ENCODE measurements at regions not wholly inside any gene's neighbourhood (a gene's known extent, or its start where the extent isn't known, plus 50 kb on each side); places are given as distances from the start of the nearest gene placed in this dataset.
"Not testable (repeated sequence)": the region's sequence is repeated elsewhere in the genome, so short reads cannot be mapped to it uniquely, and the experiment has no call there.

DNA sequence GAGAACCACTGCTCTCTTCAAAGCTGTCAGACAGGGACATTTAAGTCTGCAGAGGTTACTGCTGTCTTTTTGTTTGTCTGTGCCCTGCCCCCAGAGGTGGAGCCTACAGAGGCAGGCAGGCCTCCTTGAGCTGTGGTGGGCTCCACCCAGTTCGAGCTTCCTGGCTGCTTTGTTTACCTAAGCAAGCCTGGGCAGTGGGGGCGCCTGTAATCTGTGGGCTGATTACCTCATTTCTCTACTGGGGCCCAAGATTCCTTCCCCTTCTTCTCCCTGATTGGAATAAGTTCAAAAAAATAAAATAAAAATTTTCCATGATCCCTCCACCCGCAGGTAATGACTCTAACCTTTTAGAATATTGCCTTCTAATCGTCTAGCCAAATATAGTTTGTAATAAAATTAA is 449.3 kb upstream of the DYNLRB2 start:
- H3K9me3 ChIP-seq (replicated peaks in 1 of 2; ENCODE audit: control insufficient read depth in 2 of 2, insufficient read depth in 1 of 2, low read depth in 1 of 2, low read length in 2 of 2); H3K27me3 ChIP-seq (ENCODE audit: control insufficient read depth in 3 of 3, insufficient read depth in 3 of 3, low read depth in 1 of 3, low read length in 3 of 3); H3K23ac ChIP-seq (ENCODE audit: low read depth, low read length, poor library complexity); H2BK5ac ChIP-seq (ENCODE audit: low read length); H2AK5ac ChIP-seq (ENCODE audit: low read depth, low read length); H3K4ac ChIP-seq (ENCODE audit: low read length); H3K4me3 ChIP-seq (ENCODE audit: low read length in 2 of 2); H3K36me3 ChIP-seq (replicated peaks in 1 of 2; ENCODE audit: control insufficient read depth in 2 of 2, insufficient read depth in 2 of 2, low read length in 2 of 2); H3K18ac ChIP-seq (ENCODE audit: low read length); DNase-seq (ENCODE audit: low spot score); H2BK12ac ChIP-seq (ENCODE audit: low read length); H2AFZ ChIP-seq (ENCODE audit: low read length); H3K79me1 ChIP-seq (ENCODE audit: low read depth, low read length); H4K91ac ChIP-seq (ENCODE audit: low read depth, low read length, poor library complexity); H3K27ac ChIP-seq (replicated peaks; ENCODE audit: low read length); H2BK15ac ChIP-seq (ENCODE audit: low read length); H3K9ac ChIP-seq (ENCODE audit: low read depth, low read length, poor library complexity); H3K4me1 ChIP-seq (ENCODE audit: control insufficient read depth in 2 of 2, insufficient read depth in 1 of 2, low read depth in 1 of 2, low read length in 2 of 2); H3K14ac ChIP-seq (ENCODE audit: low read length); H4K8ac ChIP-seq (ENCODE audit: low read depth, low read length); H2BK120ac ChIP-seq (ENCODE audit: low read depth, low read length): not testable (repeated sequence)
- H3K4me2 ChIP-seq (ENCODE audit: insufficient read depth, low read length, poor library complexity, severe bottlenecking), result peak overlapping the region; percentile 11
- no CpG with 5 or more reads among the region's 4 CpGs for WGBS, 2 donors (ENCODE audit: extremely low coverage in 2 of 2, insufficient read length in 2 of 2, insufficient replicate concordance in 1 of 2)

DNA sequence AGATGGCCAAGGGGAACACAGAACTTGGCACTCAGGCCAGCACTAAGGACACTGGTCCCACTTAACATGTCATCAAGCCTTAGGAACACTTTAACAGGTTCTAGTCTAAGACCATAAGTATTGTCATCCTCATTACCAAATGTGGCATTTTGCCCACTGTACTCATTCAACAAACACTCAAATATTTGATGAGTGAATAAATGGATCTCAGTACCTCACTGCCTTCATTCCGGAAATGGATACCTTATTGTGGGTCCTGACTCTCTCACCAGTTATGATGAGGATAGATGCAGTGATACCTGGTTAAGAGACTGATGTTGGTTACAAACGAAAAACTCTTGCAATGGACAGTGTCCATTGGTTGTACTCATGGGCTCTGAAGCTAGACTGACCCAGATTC is 455.2 kb upstream of the DYNLRB2 start:
- Histone ChIP-seq H3K4me3 (ENCODE audit: low read length in 2 of 2) (no peak overlapping the region), H3K9me3 (replicated peaks in 1 of 2; ENCODE audit: control insufficient read depth in 2 of 2, insufficient read depth in 1 of 2, low read depth in 1 of 2, low read length in 2 of 2) (no peaks in the 10 kb centered on the region), H2BK5ac (ENCODE audit: low read length) (no peak overlapping the region), H4K91ac (ENCODE audit: low read depth, low read length, poor library complexity) (no peak overlapping the region), H3K27me3 (ENCODE audit: control insufficient read depth in 3 of 3, insufficient read depth in 3 of 3, low read depth in 1 of 3, low read length in 3 of 3) (no peaks in the 10 kb centered on the region), H3K79me1 (ENCODE audit: low read depth, low read length) (no peaks in the 10 kb centered on the region), H3K4me1 (ENCODE audit: control insufficient read depth in 2 of 2, insufficient read depth in 1 of 2, low read depth in 1 of 2, low read length in 2 of 2) (no peaks in the 10 kb centered on the region), H2BK120ac (ENCODE audit: low read depth, low read length) (no peak overlapping the region), H3K27ac (replicated peaks; ENCODE audit: low read length) (no peak overlapping the region), H3K4me2 (ENCODE audit: insufficient read depth, low read length, poor library complexity, severe bottlenecking) (no peak overlapping the region), H2BK12ac (ENCODE audit: low read length) (no peak overlapping the region), H2AK5ac (ENCODE audit: low read depth, low read length) (no peak overlapping the region), H3K4ac (ENCODE audit: low read length) (no peak overlapping the region), H3K14ac (ENCODE audit: low read length) (no peak overlapping the region), H2BK15ac (ENCODE audit: low read length) (no peak overlapping the region), H2AFZ (ENCODE audit: low read length) (no peak overlapping the region), H3K23ac (ENCODE audit: low read depth, low read length, poor library complexity) (no peak overlapping the region), H3K36me3 (replicated peaks in 1 of 2; ENCODE audit: control insufficient read depth in 2 of 2, insufficient read depth in 2 of 2, low read length in 2 of 2) (no peaks in the 10 kb centered on the region), H4K8ac (ENCODE audit: low read depth, low read length) (no peak overlapping the region), H3K18ac (ENCODE audit: low read length) (no peak overlapping the region), H3K9ac (ENCODE audit: low read depth, low read length, poor library complexity) (no peak overlapping the region)
- WGBS, 2 donors (ENCODE audit: extremely low coverage in 2 of 2, insufficient read length in 2 of 2, insufficient replicate concordance in 1 of 2), result no CpG with 5 or more reads among the region's 2 CpGs
- DNase-seq (ENCODE audit: low spot score), result no peak

DNA sequence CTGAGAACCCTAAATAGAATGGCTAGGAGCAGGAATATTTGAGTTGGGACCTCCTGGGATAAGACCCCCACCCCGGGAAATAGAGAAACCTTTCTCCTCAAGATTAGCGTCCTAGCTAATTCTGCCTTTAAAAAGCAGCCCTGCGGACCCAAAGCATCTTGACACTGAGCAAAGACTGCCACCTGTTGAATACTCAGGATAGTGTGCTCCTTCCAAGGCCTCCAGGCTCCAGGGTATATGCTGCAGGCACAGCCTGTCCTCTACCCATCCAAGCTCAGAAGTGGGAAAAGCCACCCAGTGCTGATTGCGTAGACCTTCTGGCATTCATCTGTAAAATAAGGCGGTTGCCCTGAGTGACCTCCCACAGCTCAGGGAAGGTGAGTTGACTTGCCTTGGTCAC is 456.2 kb upstream of the DYNLRB2 start:
- peak; percentile 56 for DNase-seq (ENCODE audit: low spot score)
- no peak overlapping the region for H3K9ac ChIP-seq (ENCODE audit: low read depth, low read length, poor library complexity)
- no peak overlapping the region for H2BK12ac ChIP-seq (ENCODE audit: low read length)
- WGBS, 2 donors (ENCODE audit: extremely low coverage in 2 of 2, insufficient read length in 2 of 2, insufficient replicate concordance in 1 of 2), result no CpG with 5 or more reads among the region's 5 CpGs
- H3K18ac ChIP-seq (ENCODE audit: low read length), result no peak overlapping the region
- no peak overlapping the region for H2AK5ac ChIP-seq (ENCODE audit: low read depth, low read length)
- no peaks in the 10 kb centered on the region for H3K4me1 ChIP-seq (ENCODE audit: control insufficient read depth in 2 of 2, insufficient read depth in 1 of 2, low read depth in 1 of 2, low read length in 2 of 2)
- no peak overlapping the region for H2AFZ ChIP-seq (ENCODE audit: low read length)
- H3K36me3 ChIP-seq (replicated peaks in 1 of 2; ENCODE audit: control insufficient read depth in 2 of 2, insufficient read depth in 2 of 2, low read length in 2 of 2), result no peaks in the 10 kb centered on the region
- no peak overlapping the region for H2BK120ac ChIP-seq (ENCODE audit: low read depth, low read length)
- H3K27ac ChIP-seq (replicated peaks; ENCODE audit: low read length), result no peak overlapping the region
- no peak overlapping the region for H3K4ac ChIP-seq (ENCODE audit: low read length)
- no peak overlapping the region for H4K91ac ChIP-seq (ENCODE audit: low read depth, low read length, poor library complexity)
- no peak overlapping the region for H2BK15ac ChIP-seq (ENCODE audit: low read length)
- no peaks in the 10 kb centered on the region for H3K79me1 ChIP-seq (ENCODE audit: low read depth, low read length)
- no peak overlapping the region for H3K4me2 ChIP-seq (ENCODE audit: insufficient read depth, low read length, poor library complexity, severe bottlenecking)
- no peak overlapping the region for H2BK5ac ChIP-seq (ENCODE audit: low read length)
- H3K23ac ChIP-seq (ENCODE audit: low read depth, low read length, poor library complexity), result no peak overlapping the region
- no peaks in the 10 kb centered on the region for H3K27me3 ChIP-seq (ENCODE audit: control insufficient read depth in 3 of 3, insufficient read depth in 3 of 3, low read depth in 1 of 3, low read length in 3 of 3)
- no peaks in the 10 kb centered on the region for H3K9me3 ChIP-seq (replicated peaks in 1 of 2; ENCODE audit: control insufficient read depth in 2 of 2, insufficient read depth in 1 of 2, low read depth in 1 of 2, low read length in 2 of 2)
- no peak overlapping the region for H4K8ac ChIP-seq (ENCODE audit: low read depth, low read length)
- no peak overlapping the region for H3K4me3 ChIP-seq (ENCODE audit: low read length in 2 of 2)
- H3K14ac ChIP-seq (ENCODE audit: low read length), result no peak overlapping the region

DNA sequence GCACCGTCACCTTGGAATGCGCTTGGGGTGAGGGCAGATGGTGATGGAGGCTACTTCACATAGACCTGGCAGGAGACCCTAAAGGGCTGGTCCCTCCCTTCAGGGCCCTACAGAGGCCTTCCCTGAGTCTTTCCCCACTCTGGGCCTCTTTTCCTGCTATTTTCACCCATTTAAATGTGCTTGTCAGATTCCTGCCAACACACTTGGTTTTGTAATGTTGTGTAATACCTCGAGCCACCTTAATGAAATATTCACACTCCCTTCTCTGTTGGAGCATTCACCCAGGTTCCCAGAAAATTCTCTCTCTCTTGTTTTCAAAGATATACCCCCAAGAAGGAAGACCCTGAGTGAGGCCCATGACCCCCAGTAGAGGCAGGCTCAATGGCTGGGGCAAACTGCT is 456.6 kb upstream of the DYNLRB2 start:
- Histone ChIP-seq H2AK5ac (ENCODE audit: low read depth, low read length) (no peak overlapping the region), H2BK12ac (ENCODE audit: low read length) (no peak overlapping the region), H3K14ac (ENCODE audit: low read length) (no peak overlapping the region), H4K91ac (ENCODE audit: low read depth, low read length, poor library complexity) (no peak overlapping the region), H3K4me3 (ENCODE audit: low read length in 2 of 2) (no peak overlapping the region), H2BK15ac (ENCODE audit: low read length) (no peak overlapping the region), H2AFZ (ENCODE audit: low read length) (no peak overlapping the region), H3K4ac (ENCODE audit: low read length) (no peak overlapping the region), H3K9me3 (replicated peaks in 1 of 2; ENCODE audit: control insufficient read depth in 2 of 2, insufficient read depth in 1 of 2, low read depth in 1 of 2, low read length in 2 of 2) (no peaks in the 10 kb centered on the region), H4K8ac (ENCODE audit: low read depth, low read length) (no peak overlapping the region), H3K27ac (replicated peaks; ENCODE audit: low read length) (no peak overlapping the region), H3K4me2 (ENCODE audit: insufficient read depth, low read length, poor library complexity, severe bottlenecking) (no peak overlapping the region), H3K36me3 (replicated peaks in 1 of 2; ENCODE audit: control insufficient read depth in 2 of 2, insufficient read depth in 2 of 2, low read length in 2 of 2) (no peaks in the 10 kb centered on the region), H3K9ac (ENCODE audit: low read depth, low read length, poor library complexity) (no peak overlapping the region), H3K18ac (ENCODE audit: low read length) (no peak overlapping the region), H2BK120ac (ENCODE audit: low read depth, low read length) (no peak overlapping the region), H2BK5ac (ENCODE audit: low read length) (no peak overlapping the region), H3K23ac (ENCODE audit: low read depth, low read length, poor library complexity) (no peak overlapping the region), H3K4me1 (ENCODE audit: control insufficient read depth in 2 of 2, insufficient read depth in 1 of 2, low read depth in 1 of 2, low read length in 2 of 2) (no peaks in the 10 kb centered on the region), H3K27me3 (ENCODE audit: control insufficient read depth in 3 of 3, insufficient read depth in 3 of 3, low read depth in 1 of 3, low read length in 3 of 3) (no peaks in the 10 kb centered on the region), H3K79me1 (ENCODE audit: low read depth, low read length) (no peaks in the 10 kb centered on the region)
- no CpG with 5 or more reads among the region's 3 CpGs for WGBS, 2 donors (ENCODE audit: extremely low coverage in 2 of 2, insufficient read length in 2 of 2, insufficient replicate concordance in 1 of 2)
- no peak for DNase-seq (ENCODE audit: low spot score)

Measured in neuronal stem cell (in vitro differentiated cells).